Lung (tissue), 11 donors: ENCODE measurements at regions not wholly inside any gene's neighbourhood (a gene's known extent, or its start where the extent isn't known, plus 50 kb on each side); places are given as distances from the start of the nearest gene placed in this dataset.
"Not testable (repeated sequence)": the region's sequence is repeated elsewhere in the genome, so short reads cannot be mapped to it uniquely, and the experiment has no call there.

Source experiments
- ATAC-seq: fragments of 200-7000 bp; cut with Tn5 transposase; one replicate; pipeline ENCODE4 v1.9.1; 2020; ENCODE audit warnings: moderate number of reproducible peaks; ENCODE audit not compliant: insufficient read depth, low FRiP score
- DNase-seq, 3 donors: peaks; one replicate each; pipeline ENCODE4 v3.0.0-alpha.2; 2013 to 2017
- H3K27ac ChIP-seq, 2 donors: one replicate each; pipeline ENCODE4 v1.5.1; 2013; ENCODE audit warnings: mild to moderate bottlenecking in 2 of 2, moderate library complexity in 2 of 2, control low read depth in 1 of 2, inconsistent platforms in 1 of 2, low read depth in 1 of 2, low read length in 1 of 2
- H3K27me3 ChIP-seq, 3 donors: one replicate each; pipeline ENCODE4 v1.5.1; 2013; ENCODE audit warnings: low read length in 2 of 3; ENCODE audit not compliant: control insufficient read depth in 3 of 3, insufficient read depth in 3 of 3
- H3K36me3 ChIP-seq, 4 donors: one replicate each; pipeline ENCODE4 v1.5.1; 2013; ENCODE audit warnings: low read length in 4 of 4, mild to moderate bottlenecking in 1 of 4, moderate library complexity in 1 of 4; ENCODE audit not compliant: control insufficient read depth in 4 of 4, insufficient read depth in 4 of 4
- H3K4me1 ChIP-seq, 5 donors: one replicate each; pipeline ENCODE4 v1.5.1; 2013; ENCODE audit warnings: low read length in 5 of 5, mild to moderate bottlenecking in 2 of 5, moderate library complexity in 1 of 5; ENCODE audit not compliant: control insufficient read depth in 5 of 5, insufficient read depth in 5 of 5
- H3K4me3 ChIP-seq: one replicate; pipeline ENCODE4 v1.5.1; 2013; ENCODE audit warnings: mild to moderate bottlenecking, control low read depth, moderate library complexity
- H3K9ac ChIP-seq, 2 donors: one replicate each; pipeline ENCODE4 v1.5.1; 2013; ENCODE audit warnings: low read length in 2 of 2, control low read depth in 1 of 2; ENCODE audit not compliant: insufficient read depth in 1 of 2
- H3K9me3 ChIP-seq, 4 donors: one replicate each; pipeline ENCODE4 v1.5.1; 2013; ENCODE audit warnings: low read length in 3 of 4, mild to moderate bottlenecking in 1 of 4, moderate library complexity in 1 of 4; ENCODE audit not compliant: control insufficient read depth in 4 of 4, insufficient read depth in 3 of 4
- CTCF ChIP-seq: IDR thresholded peaks from 2 replicates; pipeline ENCODE4 v1.5.1; 2012; ENCODE audit warnings: mild to moderate bottlenecking; ENCODE audit errors: control extremely low read depth, extremely low read depth
- WGBS, 2 donors: extraction: QIAGEN DNeasy Blood & Tissue Kit; methylation state at CpG; one replicate each; pipeline ENCODE4 v1.1.7; 2013; 5-methylcytosine and 5-hydroxymethylcytosine counted together
- donor health status: control.
- donor health status: control.
- donor health status: Bipolar disorder and iron deficiency.
- donor health status: healthy.
- donor health status: DM: yes; HTN: yes; CAD: no.

GRCh38 chr1:90821152-90821787, 104.2 kb upstream of the BARHL2 start:
- Histone ChIP-seq H3K9me3 (no peaks in the 10 kb centered on the region), H3K27me3 (peaks cover 0 to 14% (median 8%) of the 10 kb centered on the region in 3 donors), H3K4me3 (no peak overlapping the region), H3K9ac (no peak overlapping the region), H3K4me1 (no peaks in the 10 kb centered on the region), H3K36me3 (no peaks in the 10 kb centered on the region), H3K27ac (no peak overlapping the region)
- no peak for TF ChIP-seq CTCF
- no peak for ATAC-seq
- no peak for DNase-seq
- 76 to 85% methylated on average over 5 of the region's 5 CpGs for WGBS, 2 donors

- peaks cover 0 to 10% (median 8%) of the 10 kb centered on the region in 3 donors for H3K27me3 ChIP-seq
- no peak for DNase-seq
- H3K9me3 ChIP-seq: no peaks in the 10 kb centered on the region
- H3K4me3 ChIP-seq: no peak overlapping the region
- H3K36me3 ChIP-seq: no peaks in the 10 kb centered on the region
- H3K4me1 ChIP-seq: no peaks in the 10 kb centered on the region
- no peak for TF ChIP-seq CTCF
- 87 to 92% methylated on average over 2 of the region's 2 CpGs for WGBS, 2 donors
- no peak overlapping the region for H3K9ac ChIP-seq
- H3K27ac ChIP-seq: no peak overlapping the region
- no peak for ATAC-seq
These were observed 103.6 kb upstream of the BARHL2 start for GRCh38 chr1:90820745-90821144.

DNA sequence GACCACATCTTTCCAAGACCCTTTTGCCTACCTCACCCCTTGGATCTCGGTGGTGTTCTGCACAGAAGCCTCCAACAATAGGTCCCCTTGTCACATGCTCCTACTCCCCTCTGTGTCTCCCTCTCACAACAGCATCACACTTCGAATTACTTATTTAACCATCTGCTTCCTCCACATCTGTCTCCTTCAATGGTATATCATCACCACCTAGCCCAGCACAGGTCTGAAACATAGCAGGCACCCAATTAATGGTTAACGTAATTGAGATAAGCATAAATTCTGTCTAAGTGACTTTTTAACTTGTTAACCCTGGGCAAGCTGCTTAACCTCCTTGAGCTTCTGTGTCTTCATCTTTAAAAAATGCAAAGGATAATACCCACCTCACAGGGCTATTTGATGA, 100.3 kb upstream of the BARHL2 start:
- Histone ChIP-seq H3K27me3 (peaks cover 0 to 3% (median 0%) of the 10 kb centered on the region in 3 donors), H3K9me3 (no peaks in the 10 kb centered on the region), H3K36me3 (no peaks in the 10 kb centered on the region), H3K4me3 (no peak overlapping the region), H3K27ac (no peak overlapping the region), H3K9ac (no peak overlapping the region), H3K4me1 (no peaks in the 10 kb centered on the region)
- ATAC-seq: no peak
- 60 to 67% methylated on average over 3 of the region's 3 CpGs for WGBS, 2 donors
- TF ChIP-seq CTCF: no peak
- no peak for DNase-seq

DNA sequence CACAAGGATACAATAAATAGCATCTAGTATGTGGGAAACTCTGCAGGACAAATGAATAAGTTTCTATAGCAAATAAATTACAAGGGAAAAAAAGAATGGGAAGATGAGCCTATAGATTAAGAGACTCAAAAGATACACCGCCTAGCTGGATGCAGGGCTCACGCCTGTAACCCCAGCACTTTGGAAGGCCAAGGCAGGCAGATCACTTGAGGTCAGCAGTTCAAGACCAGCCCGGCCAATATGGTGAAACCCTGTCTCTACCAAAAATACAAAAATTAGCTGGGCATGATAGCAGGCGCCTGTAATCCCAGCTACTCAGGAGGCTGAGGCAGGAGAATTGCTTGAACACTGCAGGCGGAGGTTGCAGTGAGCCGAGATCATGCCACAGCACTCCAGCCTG, 95.1 kb upstream of the BARHL2 start:
- not testable (repeated sequence) for H3K9me3 ChIP-seq, H3K27me3 ChIP-seq, ATAC-seq, DNase-seq, H3K4me3 ChIP-seq, H3K4me1 ChIP-seq, H3K9ac ChIP-seq, H3K36me3 ChIP-seq, H3K27ac ChIP-seq
- 75 to 92% methylated on average over 6 of the region's 6 CpGs for WGBS, 2 donors

DNA sequence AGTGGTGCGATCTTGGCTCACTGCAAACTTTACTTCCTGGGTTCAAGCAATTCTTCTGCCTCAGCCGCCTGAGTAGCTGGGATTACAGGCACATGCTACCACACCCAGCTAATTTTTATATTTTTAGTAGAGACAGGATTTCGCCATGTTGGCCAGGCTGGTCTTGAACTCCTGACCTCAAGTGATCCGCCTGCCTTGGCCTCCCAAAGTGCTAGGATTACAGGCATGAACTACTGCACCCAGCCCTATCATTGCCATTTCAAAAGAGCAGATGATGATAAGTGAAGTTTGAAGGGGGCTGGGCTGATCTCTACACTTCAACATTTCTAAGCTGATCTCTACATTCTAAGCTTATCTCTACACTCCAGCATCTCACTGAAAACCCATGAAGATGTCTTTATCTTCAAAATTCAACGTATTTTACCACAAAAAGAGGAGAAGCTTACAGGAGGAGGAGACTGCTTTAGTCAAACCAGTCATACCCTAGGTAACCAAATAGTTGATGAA, 94.4 kb upstream of the BARHL2 start:
- H3K9ac ChIP-seq, H3K4me1 ChIP-seq, H3K4me3 ChIP-seq, H3K27me3 ChIP-seq, H3K36me3 ChIP-seq, H3K27ac ChIP-seq, DNase-seq, ATAC-seq, H3K9me3 ChIP-seq: not testable (repeated sequence)
- 61 to 83% methylated on average over 5 of the region's 5 CpGs for WGBS, 2 donors
